LHCN-M2 (cell line): ENCODE measurements at regions not wholly inside any gene's neighbourhood (a gene's known extent, or its start where the extent isn't known, plus 50 kb on each side); places are given as distances from the start of the nearest gene placed in this dataset.
"Not testable (repeated sequence)": the region's sequence is repeated elsewhere in the genome, so short reads cannot be mapped to it uniquely, and the experiment has no call there.

Source experiments
- DNase-seq: peaks from one replicate; pipeline ENCODE4 v3.0.0-alpha.2; 2012; ENCODE audit warnings: low read depth

DNA sequence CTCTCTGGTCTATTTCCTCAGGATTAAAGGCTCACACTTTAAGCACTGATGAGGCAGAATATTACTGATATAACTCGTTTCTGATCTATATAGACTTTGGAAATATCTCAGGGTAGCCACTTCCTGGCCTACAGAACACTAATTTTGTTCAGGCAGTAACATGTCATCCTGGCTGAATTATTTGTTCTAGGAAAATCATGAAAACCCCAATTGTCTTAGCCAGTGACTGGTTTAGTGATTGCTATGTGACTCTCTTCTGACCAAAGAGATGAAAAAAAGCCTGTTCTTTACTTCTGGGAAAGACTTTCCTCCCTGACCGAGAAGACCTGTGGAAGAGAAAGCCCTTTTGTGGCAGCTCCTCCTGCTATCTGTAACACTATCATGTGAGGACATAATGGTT, 453.7 kb downstream of the SETD4 start:
- DNase-seq = no peak

- no peak for DNase-seq
These were observed 454.2 kb downstream of the SETD4 start for GRCh38 chr21:35606146-35606545.

DNA sequence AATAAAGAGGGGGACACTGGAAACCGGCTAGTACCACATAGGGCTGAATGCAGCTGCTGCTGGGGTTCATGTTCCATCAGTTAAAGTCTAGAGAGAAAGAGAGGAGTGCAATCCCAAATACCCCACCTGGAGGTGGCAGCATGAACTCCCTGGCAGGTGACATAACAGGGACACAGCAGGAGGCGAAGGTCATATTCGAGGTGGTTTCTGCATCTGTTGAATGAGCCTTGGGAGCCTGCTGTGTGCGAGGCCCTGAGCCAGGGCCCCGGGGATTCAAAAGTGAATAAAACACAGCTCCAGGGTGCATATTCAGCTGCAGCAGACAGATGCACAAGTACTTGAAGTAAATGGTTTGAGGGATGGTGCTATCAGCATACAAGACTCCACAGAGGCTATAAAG, 456.8 kb downstream of the SETD4 start:
- no peak for DNase-seq

- DNase-seq = no peak
These were observed 457.4 kb downstream of the SETD4 start for GRCh38 chr21:35602811-35603362.

GRCh38 chr21:35601211-35601610, 459.1 kb downstream of the SETD4 start:
- no peak for DNase-seq

DNA sequence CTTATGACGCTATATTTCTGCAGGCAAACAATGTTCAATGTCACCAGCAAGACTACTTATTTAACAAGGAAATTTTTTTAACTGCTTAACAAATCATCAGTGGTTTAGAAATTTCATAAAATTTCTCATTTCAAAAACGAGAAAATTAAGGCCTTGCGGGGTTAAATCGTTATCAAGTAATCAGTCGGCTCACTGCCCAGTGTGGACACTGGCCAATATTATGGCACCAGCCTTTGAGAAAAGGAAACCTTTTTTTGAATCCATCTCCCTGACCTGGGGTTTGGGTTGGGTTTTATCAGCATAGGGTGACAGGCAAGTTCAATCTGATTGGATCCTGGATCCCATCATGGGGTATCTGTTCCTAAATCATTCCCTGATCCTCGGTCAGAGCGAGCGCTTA, 461.2 kb downstream of the SETD4 start:
- DNase-seq = no peak

DNA sequence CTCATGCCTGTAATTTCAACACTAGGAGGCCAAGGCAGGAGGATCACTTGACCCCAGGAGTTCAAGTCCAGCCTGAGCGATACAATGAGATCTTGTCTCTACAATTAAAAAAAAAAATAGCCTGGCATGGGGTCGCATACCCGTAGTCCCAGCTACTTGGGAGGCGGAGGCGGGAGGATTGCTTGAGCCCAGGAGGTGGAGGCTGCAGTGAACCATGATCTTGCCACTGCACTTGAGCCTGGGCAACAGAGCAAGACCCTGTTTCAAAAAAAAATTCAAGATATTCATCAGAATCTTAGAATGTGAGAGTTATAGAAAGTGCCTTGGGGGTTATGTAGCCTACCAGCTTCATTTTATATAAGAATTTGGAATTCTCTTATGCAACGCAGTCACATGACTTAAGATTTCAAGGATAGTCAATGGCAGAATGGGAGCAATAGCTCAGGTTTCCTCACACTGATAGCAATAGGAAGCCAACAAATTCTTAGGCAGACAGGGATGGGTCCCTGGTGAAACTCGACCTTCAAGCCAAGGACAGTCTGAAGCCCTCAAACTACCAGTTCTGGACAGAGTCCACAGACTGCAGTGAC, 462.5 kb downstream of the SETD4 start:
- no peak for DNase-seq

DNA sequence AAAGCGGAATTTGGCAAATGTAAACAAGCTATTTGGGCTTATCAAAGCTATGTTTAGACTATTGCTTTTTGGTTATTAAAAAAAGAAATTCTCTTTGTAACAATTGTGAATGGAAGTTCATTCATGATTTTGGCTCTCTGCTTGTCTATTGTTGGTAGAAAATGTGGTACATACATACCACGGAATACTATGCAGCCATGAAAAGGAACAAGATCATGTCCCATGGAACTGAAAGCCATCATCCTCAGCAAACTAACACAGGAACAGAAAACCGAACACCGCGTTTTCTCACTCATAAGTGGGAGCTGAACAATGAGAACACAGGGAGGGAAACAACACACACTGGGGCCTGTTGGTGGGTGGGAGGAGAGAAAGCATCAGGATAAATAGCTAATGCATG, 465.4 kb downstream of the SETD4 start:
- no peak for DNase-seq

DNA sequence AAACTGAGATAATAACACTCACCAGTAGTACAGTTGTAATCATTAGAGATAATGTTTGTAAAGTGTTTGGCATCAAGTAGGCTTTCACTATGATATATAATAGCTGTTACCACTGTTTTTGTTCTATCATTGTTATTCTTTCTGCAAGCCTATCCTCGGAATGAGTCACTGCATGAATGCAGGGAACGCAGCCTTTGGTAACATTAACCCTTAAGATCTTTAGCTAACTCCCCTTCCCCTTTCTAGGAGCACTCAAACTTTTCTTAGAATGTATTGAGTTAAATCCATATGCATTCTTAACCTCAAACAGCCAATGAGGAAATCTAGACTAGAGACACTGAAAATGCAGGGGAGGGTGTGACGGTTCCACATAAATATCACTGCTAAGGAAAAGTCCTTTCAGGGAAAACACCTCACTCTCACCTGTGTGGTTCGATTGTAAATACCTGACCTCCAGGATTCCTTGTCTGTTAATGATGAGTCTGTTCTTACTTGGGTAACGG, 467.3 kb downstream of the SETD4 start:
- DNase-seq = peak; percentile 59

DNA sequence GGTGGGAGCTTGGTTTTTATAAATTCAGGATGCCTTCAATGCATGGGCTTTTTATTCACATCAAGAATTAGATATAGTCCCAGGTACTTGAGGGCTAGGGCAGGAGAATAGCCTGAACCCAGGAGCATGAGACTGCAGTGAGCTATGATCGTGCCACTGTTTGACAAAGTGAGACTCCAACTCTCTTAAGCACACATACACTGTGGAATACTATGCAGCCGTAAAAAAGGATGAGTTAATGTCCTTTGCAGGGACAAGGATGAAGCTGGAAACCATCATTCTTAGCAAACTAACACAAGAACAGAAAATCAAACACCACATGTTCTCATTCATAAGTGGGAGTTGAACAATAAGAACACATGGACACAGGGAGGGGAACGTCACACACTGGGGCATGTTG, 470.0 kb downstream of the SETD4 start:
- not testable (repeated sequence) for DNase-seq

DNA sequence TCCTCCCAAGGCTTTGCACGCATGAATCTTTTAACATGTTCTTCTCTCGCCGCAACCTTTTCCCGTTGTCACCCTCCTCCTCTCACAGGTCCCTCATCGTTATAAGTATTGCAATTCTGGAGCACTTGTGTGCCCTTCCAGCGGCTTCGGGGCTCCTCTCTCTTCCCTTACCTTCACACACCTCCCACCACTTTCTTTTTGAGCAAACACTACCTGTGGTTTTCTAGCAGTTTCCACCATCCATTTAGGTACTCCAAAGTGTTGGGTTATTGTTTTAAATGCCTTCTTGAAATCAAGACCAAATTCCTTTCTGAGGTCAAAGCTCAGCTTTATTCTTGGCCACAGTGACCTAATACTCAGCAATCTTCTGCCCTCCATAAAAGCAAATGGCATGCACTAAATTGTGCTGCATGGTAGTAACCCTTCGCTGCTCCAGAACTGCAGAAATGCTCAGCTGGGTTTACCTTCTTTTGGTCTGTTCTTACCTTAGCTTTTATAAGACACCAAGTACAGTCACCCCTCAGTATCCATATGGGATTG, 472.4 kb downstream of the SETD4 start:
- DNase-seq = no peak

DNA sequence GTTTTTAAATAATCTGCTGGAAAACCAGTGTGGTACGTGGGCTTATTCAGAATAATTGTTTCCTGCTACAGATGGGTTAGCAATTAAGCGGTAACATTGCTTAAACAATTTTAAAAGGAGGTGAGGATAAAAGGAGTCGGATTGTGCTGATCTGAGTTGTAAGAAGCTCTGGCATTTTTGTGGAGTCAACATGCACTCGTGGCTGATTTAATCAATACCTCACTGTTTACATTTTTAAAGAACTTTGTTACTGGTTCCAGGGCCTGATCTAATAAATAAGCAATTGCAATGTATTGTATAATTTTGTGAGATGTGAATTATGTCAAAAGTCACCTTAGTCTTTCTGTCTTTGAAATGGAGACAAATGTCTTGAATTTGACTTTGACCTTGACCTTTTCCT, 474.0 kb downstream of the SETD4 start:
- no peak for DNase-seq

- no peak for DNase-seq
These were observed 474.4 kb downstream of the SETD4 start for GRCh38 chr21:35585878-35586277.

GRCh38 chr21:35585155-35585554, 475.2 kb downstream of the SETD4 start:
- no peak for DNase-seq

DNA sequence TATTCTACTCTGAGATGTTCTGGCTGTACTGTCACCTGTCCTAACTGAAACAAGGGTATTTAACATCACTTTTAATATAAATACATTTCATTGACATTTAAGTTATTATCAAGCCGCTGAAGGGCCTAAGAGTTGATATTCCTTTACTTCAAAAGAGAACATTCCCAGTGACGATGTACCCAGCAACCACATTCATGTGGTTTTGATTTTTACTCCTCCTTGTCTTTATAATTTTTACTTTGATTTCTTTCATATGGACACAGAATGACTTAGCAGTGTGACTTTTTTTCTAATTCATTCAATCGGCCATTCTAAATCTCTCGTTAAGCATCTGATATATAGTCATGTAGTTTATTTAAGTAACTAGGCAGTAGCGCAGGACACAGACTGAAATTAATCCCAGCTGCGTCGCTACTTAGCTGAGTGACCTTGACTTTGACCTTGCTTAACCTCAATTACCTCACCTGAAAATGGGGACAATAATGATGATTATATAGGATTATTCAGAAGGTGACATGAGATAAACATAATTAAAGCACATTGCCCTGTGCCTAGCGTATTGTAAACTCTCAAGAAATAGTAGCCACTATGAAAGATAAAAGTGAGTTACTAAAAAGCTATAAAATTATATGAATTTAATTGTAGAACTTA, 476.6 kb downstream of the SETD4 start:
- DNase-seq = no peak

DNA sequence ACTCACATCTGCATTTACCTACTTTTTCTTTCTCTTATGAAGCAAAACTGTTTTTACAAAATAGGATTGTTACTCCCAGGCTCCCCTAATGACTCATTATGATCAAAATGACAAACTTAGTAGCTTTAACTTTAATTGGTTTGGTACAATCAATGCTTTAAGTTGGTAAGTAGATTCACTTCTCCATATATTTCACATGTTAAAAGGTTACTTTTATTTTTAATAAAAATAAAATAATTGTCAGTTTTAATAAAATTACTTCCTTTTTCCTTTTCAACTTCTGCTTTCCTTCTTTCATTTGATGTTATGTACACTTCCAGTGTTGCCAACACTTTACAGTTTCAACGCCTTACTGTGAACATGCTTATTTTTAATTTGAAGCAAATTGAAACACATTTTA, 477.6 kb downstream of the SETD4 start:
- no peak for DNase-seq

DNA sequence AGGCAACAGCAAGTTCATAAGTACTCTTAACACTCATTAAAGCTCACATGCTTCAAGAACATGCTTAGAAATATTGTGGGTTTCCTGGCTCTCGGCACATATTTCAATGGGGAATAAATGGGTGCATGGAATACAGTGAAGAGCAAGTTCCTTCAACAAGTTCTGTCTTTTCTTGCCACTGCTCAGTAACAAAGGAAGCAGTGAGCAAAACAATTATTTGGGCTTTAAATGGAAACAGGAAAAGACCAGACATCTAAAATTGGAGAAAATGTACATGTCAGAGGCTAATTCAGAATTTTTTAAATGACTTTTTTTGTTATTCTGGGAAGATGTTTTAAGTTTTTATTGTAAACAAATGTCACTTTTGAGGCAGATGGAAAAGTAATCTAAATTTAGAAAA, 478.7 kb downstream of the SETD4 start:
- no peak for DNase-seq

- DNase-seq = peak; percentile 38
These were observed 480.6 kb downstream of the SETD4 start for GRCh38 chr21:35579520-35580293.

- DNase-seq = peak; percentile 20
These were observed 481.4 kb downstream of the SETD4 start for GRCh38 chr21:35578831-35579471.

GRCh38 chr21:35578347-35578782, 482.0 kb downstream of the SETD4 start:
- DNase-seq = peak; percentile 83

DNA sequence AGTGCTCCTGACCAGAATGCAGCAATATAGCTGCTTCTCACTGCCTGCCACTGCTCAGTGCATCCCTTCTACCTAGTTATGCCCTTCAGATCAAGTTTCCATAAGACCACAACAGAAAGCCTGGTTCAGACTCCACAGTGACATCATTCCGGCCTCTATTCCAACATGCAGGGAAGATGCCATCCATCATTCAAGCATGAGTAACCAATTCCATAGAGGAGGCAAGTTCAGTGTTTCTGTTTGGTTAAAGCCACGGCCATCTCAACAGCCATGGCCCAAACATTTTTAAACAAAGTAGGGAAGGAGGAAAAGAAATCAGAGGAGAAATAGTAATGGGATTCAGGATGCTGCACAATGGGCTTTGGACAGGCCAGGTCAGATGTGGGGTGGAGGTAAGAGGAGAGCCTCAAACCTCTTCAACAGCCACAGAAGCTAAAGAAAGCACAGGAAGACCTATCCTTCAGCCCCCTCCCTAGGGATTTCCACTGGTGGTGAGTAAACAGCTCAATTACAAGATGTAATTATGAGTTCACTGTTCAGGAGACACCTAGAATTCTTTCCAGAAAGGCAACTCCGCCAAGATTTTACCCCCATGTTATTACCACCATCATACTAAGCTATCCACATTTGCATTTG, 484.9 kb downstream of the SETD4 start:
- DNase-seq = peak; percentile 82
